Mucosa of stomach (tissue), 1 donor: ENCODE measurements at regions not wholly inside any gene's neighbourhood (a gene's known extent, or its start where the extent isn't known, plus 50 kb on each side); places are given as distances from the start of the nearest gene placed in this dataset.

Experiments used
- H3K27me3 ChIP-seq: one replicate; pipeline ENCODE4 v1.7.0; 2013; ENCODE audit warnings: mild to moderate bottlenecking, low read length; ENCODE audit not compliant: control insufficient read depth, insufficient read depth
- H3K36me3 ChIP-seq: one replicate; pipeline ENCODE4 v1.7.0; 2013; ENCODE audit warnings: low read length; ENCODE audit not compliant: control insufficient read depth, insufficient read depth
- H3K4me1 ChIP-seq: one replicate; pipeline ENCODE4 v1.7.0; 2013; ENCODE audit warnings: mild to moderate bottlenecking, low read length; ENCODE audit not compliant: control insufficient read depth, insufficient read depth
- H3K4me3 ChIP-seq: one replicate; pipeline ENCODE4 v1.7.0; 2013; ENCODE audit warnings: low read length
- H3K9ac ChIP-seq: one replicate; pipeline ENCODE4 v1.7.0; 2013; ENCODE audit warnings: mild to moderate bottlenecking, low read length, moderate library complexity
- H3K9me3 ChIP-seq: one replicate; pipeline ENCODE4 v1.7.0; 2013; ENCODE audit warnings: mild to moderate bottlenecking, low read length, moderate library complexity; ENCODE audit not compliant: control insufficient read depth
- donor health status: Pancreatic carcinoma.

DNA sequence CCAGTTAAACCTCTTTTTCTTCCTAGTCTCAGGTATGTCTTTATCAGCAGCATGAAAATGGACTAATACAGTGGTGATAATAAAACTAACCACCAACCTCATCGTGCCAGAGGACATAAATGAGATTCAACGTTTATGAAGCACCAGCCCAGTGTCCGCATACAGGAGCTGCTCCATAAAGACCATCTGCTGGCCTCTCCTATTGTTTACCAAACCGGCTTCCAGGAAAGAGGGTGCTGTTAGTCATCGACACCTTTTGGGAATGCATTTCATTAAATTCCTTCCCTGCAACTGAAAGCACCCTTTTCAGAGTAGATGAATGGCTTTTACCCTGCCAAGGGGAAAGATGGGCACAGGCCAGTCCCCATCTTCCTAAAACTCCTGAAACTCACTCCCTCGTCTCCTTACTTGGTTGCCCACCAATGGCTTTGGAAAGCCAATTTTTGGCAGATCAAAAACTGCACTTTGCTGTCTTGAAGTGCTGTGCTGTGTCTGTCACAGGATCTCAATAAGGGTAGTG is 122.1 kb downstream of the AQP9 start:
- H3K36me3 ChIP-seq: no peaks in the 10 kb centered on the region
- H3K27me3 ChIP-seq: no peaks in the 10 kb centered on the region
- no peak overlapping the region for H3K9ac ChIP-seq
- no peaks in the 10 kb centered on the region for H3K4me1 ChIP-seq
- no peak overlapping the region for H3K4me3 ChIP-seq
- no peaks in the 10 kb centered on the region for H3K9me3 ChIP-seq

DNA sequence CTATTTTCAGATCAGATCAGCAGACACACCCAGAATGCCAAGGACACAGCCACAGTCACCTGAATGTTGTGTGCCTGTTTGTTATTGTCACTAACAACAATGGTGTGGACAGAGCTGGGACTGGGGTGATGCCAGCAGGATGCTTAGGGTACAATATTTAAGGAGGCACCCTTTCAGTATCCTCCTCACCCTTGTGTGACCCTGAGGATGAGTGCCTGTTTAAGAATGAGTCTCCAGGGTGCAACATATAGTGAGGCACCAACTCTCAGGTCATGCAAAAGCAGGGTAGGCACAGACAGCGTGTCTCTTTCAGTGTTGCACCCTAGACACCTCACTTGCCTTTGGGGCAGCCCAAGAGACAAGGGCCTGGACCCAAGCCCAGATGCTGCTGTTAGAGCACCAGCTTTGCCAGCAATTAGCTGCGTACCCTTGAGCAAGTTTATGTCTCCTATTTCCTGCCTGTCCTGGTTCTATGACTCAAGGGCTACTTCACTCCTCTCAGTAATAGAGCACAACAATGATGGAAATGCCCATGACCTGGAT is 122.6 kb downstream of the AQP9 start:
- Histone ChIP-seq H3K36me3 (no peaks in the 10 kb centered on the region), H3K4me1 (no peaks in the 10 kb centered on the region), H3K9me3 (no peaks in the 10 kb centered on the region), H3K9ac (no peak overlapping the region), H3K27me3 (no peaks in the 10 kb centered on the region), H3K4me3 (no peak overlapping the region)

DNA sequence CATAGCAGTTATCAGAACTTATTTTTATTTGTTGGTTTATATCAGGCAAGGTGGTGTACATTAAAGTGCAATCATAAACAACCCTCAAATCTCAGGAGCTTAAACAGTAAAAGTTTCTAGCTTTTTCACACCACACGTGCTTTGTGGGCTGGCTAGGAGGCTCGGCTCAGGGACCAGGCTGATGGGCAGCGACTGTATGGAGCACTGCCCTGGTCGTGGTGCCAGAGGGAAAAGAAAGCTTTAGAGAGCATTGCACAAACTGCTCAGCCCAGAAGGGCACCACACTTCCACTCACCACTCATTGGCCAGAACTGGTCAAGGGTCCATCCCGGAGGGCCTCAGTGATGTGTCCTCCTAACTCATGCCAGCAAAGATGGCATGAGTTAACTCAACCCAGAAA is 123.2 kb downstream of the AQP9 start:
- Histone ChIP-seq H3K4me1 (no peaks in the 10 kb centered on the region), H3K9me3 (no peaks in the 10 kb centered on the region), H3K36me3 (no peaks in the 10 kb centered on the region), H3K4me3 (no peak overlapping the region), H3K9ac (no peak overlapping the region), H3K27me3 (no peaks in the 10 kb centered on the region)

DNA sequence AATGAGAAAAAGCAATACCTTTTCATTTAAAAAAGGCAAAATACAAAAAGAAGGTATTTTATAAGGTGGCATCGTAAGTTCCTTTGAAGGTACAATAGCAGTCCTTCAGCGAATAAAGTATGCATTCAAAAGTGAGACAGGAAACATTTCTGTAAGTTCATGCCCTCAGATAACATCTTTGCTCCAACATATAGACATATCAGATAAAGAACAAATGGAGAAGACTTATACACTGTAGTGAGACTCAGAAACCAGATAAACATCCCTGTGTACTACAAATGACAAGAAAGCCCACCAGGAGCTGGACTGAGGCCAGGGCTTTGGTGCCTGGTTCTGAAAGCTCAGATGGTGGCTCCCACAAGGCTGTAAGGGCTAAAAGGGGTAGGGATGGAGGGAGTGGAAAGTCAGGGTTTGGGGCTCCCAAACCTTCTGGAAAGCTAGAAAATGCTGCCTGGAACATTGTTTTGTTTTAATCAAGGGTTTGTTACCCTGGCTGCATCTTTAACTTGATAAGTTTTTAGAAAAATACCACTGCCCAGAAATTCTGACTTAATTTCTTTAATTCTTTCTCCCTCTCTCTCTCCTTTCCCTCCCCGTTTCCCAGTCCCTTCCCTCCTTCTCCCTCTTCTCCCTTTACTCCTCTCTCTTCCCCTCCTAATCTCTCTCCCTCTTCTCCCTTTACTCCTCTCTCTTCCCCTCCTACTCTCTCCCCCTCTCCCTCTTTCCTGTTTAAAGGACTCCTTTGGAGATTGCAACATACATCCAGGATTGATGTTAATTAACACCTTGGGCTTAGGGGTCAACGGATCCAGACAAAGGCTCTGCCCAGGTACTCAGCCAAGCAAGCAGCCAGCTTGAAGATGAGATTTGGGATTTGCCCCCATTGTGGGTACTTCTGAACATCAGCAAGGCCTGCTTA is 126.1 kb downstream of the AQP9 start:
- H3K27me3 ChIP-seq: no peaks in the 10 kb centered on the region

GRCh38 chr15:58267051-58267450 is 128.9 kb downstream of the AQP9 start:
- Histone ChIP-seq H3K36me3 (no peaks in the 10 kb centered on the region), H3K9ac (no peak overlapping the region)

More for the DNA sequence above, 126.1 kb downstream of the AQP9 start:
- no peaks in the 10 kb centered on the region for H3K36me3 ChIP-seq
- H3K9me3 ChIP-seq: no peaks in the 10 kb centered on the region
- no peaks in the 10 kb centered on the region for H3K4me1 ChIP-seq
- H3K4me3 ChIP-seq: no peak overlapping the region
- H3K9ac ChIP-seq: no peak overlapping the region

DNA sequence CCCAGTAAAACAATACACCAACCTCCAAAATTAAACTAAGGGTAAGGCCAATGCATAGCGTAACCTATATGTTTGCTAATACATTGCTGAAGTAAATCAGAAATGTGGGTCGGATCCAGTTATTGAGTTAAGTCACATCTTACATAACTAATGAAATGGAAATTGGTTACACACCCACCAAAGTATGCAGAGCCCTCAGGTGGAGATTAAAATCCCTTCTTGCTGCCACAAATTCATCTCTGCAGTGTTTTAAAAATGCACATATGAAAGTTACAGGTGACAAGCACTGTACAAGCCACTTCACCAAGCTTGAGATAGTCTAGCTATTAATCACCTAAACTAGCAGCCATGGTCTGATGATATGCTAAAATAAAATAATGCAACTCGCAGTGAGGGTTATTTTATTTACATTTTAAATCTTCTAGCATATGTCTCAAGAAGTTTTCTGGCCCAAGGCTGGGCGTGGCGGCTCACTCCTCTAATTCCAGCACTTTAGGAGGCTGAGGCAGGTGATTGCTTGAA is 130.6 kb downstream of the AQP9 start:
- no peak overlapping the region for H3K4me3 ChIP-seq
- no peaks in the 10 kb centered on the region for H3K27me3 ChIP-seq
- H3K9me3 ChIP-seq: no peaks in the 10 kb centered on the region
- peaks cover 9% of the 10 kb centered on the region for H3K4me1 ChIP-seq
- no peak overlapping the region for H3K9ac ChIP-seq
- H3K36me3 ChIP-seq: no peaks in the 10 kb centered on the region

More at GRCh38 chr15:58267051-58267450, 128.9 kb downstream of the AQP9 start:
- Histone ChIP-seq H3K9me3 (no peaks in the 10 kb centered on the region), H3K4me3 (no peak overlapping the region), H3K27me3 (no peaks in the 10 kb centered on the region), H3K4me1 (peaks cover 9% of the 10 kb centered on the region)

GRCh38 chr15:58269455-58270414 is 131.6 kb downstream of the AQP9 start:
- H3K36me3 ChIP-seq: no peaks in the 10 kb centered on the region
- H3K9ac ChIP-seq: peak overlapping the region; percentile 8
- no peaks in the 10 kb centered on the region for H3K9me3 ChIP-seq
- H3K27me3 ChIP-seq: no peaks in the 10 kb centered on the region
- peaks cover 9% of the 10 kb centered on the region for H3K4me1 ChIP-seq
- no peak overlapping the region for H3K4me3 ChIP-seq

- Histone ChIP-seq H3K9ac (no peak overlapping the region), H3K36me3 (no peaks in the 10 kb centered on the region), H3K4me1 (peaks cover 9% of the 10 kb centered on the region), H3K27me3 (no peaks in the 10 kb centered on the region), H3K9me3 (no peaks in the 10 kb centered on the region), H3K4me3 (no peak overlapping the region)
These were observed 133.2 kb downstream of the AQP9 start for GRCh38 chr15:58271410-58271809.

- Histone ChIP-seq H3K27me3 (no peaks in the 10 kb centered on the region), H3K4me3 (no peak overlapping the region), H3K9ac (no peak overlapping the region), H3K36me3 (no peaks in the 10 kb centered on the region), H3K4me1 (peaks cover 9% of the 10 kb centered on the region), H3K9me3 (no peaks in the 10 kb centered on the region)
These were observed 134.9 kb downstream of the AQP9 start for GRCh38 chr15:58273104-58273503.

DNA sequence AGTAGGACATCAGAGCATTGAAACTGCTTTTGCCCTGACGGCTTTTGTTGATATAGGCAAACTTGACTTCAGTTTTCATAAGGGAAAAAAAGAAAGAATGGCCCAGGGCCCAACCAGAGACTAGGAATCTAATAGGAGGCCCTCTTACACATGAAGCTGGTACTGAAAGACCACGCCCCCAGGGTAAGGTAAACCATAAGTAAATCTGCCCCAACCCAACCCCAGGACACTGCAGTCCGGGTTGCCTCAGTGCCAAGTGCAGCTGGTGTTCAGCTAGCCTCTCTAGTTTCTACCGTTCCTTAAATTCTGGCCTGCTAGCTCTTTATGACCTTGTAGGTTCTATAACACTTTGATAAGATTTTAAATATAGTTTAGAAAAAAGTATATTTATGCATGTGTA is 136.7 kb downstream of the AQP9 start:
- no peaks in the 10 kb centered on the region for H3K9me3 ChIP-seq
- no peak overlapping the region for H3K4me3 ChIP-seq
- H3K9ac ChIP-seq: no peak overlapping the region

DNA sequence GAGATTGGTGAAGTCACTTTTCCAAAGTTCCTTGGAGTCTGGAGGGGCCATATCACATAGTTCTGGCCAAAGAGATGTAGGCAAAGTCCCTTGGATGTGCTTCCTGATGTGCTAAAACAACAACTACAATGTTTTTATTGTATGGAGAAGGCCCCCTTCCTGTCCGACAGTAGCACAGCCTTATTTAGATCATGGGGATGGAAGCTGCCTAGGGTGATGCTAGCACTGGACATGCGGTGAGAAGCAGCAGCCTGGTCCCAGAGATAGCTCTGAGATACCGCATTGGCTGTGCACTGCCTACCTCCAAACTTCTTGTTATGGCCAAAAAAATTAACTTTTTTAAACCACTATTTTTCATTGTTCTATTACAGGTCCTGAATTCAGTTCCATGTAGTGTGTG is 137.6 kb downstream of the AQP9 start:
- H3K4me3 ChIP-seq: no peak overlapping the region
- H3K36me3 ChIP-seq: no peaks in the 10 kb centered on the region
- H3K9me3 ChIP-seq: no peaks in the 10 kb centered on the region
- H3K4me1 ChIP-seq: no peaks in the 10 kb centered on the region
- H3K9ac ChIP-seq: no peak overlapping the region
- no peaks in the 10 kb centered on the region for H3K27me3 ChIP-seq

More for the DNA sequence above, 136.7 kb downstream of the AQP9 start:
- Histone ChIP-seq H3K27me3 (no peaks in the 10 kb centered on the region), H3K36me3 (no peaks in the 10 kb centered on the region), H3K4me1 (peaks cover 5% of the 10 kb centered on the region)
